ENCODE measurements at regions not wholly inside any gene's neighbourhood (a gene's known extent, or its start where the extent isn't known, plus 50 kb on each side); places are given as distances from the start of the nearest gene placed in this dataset.
"Not testable (repeated sequence)": the region's sequence is repeated elsewhere in the genome, so short reads cannot be mapped to it uniquely, and the experiment has no call there.

DNA sequence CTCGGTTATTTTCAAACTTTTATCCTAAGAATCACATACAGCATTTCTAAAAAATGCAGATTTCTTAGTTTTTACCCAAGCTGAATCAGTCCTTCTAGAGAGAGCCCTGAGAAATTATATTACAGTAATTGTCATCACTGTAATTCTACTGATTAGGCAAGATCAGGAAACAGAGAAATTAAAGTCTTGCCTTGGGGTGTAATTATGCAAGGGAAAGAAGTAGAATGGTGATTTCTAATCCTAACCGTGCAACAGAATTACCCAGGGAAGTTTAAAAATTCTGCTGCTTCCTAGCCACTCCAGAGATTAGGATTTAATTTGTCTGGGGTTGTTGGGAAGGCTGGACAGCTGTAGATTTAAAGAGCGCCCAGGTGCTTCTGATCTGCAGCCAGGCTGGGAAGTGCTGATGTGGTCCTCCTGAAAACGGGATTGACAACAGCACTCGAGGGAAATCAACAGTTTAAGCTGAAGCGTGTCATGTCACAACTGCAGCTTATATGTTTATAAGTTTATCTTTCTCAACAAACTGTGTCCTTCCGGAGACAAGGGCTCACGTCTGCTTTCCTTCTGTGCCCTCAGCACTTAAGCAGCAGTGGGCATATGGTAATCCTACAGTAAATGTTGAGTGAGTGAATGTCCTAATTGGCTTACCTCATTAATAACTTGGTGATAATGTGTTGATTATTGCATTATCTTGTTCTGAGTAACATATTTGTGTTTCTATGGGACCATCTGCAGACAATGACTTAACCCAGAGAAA, 671.9 kb upstream of the SOX11 start:
- DNase-seq, result no peak

DNA sequence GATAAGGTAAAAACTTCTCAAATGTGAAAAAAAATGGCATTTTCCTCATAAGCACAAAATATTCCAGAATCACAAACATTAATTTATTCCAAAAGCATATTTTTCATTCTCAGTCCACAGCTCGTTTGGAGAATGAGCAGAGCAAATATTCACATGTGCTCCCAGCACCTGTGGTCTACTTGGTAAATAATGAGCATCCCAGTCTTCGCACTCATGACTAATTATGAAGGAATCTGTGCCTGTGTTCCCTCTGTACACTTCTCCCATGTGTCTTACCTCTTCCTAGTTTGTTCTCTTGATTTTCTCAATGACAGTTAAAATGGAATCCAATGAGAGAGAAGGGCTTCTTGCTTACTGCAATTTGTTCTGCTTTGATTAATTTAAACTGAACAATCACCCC, 671.0 kb upstream of the SOX11 start:
- no peak for DNase-seq

DNA sequence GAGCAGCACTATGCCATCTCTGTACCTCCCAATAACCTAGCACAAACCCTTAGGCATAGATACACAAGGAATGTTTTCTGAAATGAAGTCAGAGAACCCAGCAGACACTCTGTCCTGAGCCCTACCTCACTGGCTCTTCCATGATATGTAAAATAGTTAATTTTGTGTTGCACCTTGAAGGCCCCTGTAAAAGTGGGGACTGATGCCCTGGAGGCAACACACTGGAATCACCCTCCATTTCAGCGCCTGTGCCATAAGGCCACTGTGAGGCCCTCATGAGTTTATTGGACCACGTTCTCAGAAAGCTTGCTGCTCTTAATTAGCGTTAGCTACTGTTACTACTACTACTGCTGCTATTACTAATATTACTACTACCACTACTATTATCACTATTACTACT, 670.1 kb upstream of the SOX11 start:
- DNase-seq, result no peak

DNA sequence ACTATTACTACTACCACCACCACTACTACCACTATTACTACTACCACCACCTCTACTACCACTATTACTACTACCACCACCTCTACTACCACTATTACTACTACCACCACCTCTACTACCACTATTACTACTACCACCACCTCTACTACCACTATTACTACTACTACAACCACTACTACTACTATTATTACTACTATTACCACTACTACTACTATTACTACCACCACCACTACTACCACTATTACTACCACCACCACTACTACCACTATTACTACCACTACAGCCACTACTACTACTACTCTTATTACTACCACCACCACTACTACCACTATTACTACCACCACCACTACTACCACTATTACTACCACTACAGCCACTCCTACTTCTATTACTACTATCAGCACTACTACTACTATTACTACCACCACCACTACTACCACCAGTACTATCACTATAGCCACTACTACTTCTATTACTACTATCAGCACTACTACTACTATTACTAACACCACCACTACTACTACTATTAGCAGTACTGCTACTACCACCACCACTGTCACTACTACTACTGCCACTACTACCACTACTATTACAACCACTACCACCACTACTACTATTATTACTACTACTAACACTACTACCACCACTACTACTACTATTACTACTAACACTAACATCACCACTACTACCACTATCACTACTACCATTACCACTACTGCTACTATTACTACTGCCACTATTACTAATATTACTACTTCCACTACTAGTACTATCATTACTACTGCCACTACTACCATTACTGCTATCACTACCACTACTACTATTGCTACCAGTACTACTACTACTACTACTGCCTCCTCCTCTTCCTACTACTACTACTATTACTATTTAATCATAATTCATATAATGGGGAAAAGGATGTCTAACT, 669.2 kb upstream of the SOX11 start:
- not testable (repeated sequence) for DNase-seq

DNA sequence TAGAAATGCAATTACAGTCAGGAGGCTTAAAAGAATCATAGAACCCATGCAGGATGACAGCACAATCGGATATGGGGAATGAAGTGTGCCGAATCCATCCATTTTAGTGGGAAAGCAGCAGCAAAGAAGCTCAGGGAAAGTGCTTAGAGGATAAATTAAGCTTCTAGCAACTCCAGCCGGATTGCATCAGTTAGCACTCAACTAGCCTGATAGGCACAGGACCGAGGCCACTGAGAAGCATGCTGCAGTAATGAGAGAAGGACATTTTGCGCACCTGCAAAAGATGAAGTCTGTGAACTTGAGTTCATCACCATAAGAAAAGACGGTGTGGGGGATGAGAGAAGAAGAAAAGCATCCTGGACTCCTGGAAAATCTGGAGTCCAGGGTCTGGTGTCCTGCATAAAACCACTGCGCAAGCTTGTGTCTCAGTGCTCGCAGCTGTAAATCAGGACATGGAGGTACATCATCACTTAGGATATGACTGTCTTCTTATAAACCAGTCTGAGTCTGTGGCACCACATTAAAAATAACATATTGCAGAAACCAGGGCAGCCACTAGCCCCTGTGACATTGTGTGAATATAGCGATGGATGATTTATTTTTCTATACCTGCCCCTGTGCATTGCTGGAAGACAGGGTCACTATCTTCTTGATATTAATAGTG, 665.5 kb upstream of the SOX11 start:
- DNase-seq, result no peak

DNA sequence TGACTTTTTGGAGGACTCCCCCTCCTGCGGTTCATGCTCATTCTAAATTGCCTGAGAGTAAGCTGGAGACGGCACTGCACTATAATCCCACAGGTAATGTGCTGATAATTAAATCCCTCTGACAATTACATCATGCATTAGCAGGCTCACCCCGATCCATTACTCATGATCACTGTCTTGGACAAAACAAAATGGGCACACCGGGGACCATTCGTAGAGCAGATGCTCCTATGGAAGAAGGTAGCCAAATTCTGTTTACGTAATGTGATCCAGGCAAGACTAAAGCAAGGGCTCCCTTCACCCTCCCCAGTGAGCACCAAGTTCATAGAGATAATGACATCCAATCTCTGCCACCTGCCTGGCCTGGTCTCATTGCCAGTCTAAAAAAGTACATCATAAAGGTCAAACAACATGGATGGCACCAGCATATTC, 657.1 kb upstream of the SOX11 start:
- no peak for DNase-seq

DNA sequence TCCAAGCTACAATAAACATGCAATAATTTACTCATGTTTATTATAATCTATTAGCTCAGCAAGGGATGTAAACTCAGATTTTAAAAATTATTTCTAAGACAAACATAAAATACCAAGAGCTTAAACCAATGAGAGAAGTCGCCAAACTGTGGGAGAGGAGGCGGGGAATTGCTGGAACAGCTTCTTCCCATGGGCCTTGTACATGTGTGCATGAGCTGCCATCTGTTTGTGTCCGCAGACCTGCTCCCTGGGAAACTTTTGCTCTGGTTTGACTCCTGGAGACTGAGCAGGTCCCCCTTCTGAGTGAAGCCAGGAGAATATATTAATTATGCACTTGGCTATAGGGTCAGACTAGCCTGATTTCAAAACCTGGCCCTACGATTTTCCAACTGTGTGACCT, 655.9 kb upstream of the SOX11 start:
- DNase-seq, result no peak

DNA sequence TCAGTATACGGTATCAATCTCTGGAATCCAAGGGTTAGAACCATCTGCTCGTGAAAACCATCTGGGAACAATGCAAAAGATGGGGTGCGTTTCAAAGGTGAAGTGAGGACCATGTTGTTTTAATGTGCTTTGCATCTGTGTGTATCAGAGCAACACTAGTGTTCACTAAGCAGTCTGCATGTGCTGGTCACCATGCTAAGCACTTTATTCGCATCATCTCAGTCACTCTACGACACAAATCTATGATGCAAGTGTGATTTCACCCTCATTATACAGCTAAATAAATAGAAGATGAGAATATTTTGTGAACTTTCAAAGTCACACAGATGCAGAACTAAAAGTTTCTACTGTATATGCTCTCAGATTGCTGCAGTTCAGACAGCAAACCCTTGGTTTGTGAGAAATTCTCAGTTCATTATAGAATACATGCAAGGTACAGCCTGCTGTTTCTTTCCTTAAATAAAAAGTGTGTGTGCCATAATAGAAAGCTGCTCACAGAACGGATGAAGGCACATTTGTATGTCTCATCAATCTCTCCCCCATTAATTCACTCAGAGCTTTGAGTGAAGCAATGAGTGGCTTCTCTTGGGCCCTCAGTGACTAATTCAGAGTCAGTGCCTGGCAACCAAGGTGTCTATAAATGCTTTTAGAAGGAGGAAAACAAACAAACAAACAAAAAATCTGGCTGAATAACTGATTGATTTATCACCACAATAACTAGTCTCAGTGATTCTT, 652.8 kb upstream of the SOX11 start:
- DNase-seq, result no peak

DNA sequence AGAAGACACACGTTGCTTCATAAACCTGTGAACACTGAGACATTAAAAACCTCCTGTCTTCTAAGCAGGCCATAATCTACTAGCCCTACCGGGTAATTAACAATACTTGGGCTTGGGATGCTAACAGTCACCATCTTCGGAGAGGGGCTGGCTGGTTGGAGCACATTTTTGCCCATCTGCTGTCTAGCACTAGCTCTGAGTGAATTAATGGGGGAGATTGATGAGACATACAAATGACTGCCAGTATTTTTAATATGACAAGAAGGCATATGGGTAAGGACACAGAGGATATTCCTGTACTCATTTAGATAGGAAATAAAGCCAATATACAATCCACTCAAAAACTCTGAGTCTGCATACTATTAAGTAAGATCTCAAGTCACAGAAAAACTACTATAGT, 651.6 kb upstream of the SOX11 start:
- no peak for DNase-seq

DNA sequence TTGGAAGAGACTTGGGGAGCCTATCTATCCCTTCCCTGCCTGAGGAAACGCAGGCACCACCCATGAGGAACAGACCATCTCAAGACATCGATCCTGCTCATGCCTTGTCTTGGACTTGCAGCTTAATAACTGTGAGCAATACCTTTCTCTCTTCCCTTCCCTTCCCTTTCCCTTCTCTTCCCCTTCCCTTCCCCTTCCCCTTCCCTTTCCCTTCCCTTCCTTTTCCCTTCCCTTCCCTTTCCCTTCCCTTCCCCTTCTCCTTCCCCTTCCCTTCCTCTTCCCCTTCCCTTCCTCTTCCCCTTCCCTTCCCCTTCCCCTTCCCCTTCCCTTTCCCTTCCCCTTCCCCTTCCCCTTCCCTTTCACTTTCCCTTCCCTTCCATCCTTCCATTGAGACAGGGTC, 650.7 kb upstream of the SOX11 start:
- DNase-seq, result no peak

DNA sequence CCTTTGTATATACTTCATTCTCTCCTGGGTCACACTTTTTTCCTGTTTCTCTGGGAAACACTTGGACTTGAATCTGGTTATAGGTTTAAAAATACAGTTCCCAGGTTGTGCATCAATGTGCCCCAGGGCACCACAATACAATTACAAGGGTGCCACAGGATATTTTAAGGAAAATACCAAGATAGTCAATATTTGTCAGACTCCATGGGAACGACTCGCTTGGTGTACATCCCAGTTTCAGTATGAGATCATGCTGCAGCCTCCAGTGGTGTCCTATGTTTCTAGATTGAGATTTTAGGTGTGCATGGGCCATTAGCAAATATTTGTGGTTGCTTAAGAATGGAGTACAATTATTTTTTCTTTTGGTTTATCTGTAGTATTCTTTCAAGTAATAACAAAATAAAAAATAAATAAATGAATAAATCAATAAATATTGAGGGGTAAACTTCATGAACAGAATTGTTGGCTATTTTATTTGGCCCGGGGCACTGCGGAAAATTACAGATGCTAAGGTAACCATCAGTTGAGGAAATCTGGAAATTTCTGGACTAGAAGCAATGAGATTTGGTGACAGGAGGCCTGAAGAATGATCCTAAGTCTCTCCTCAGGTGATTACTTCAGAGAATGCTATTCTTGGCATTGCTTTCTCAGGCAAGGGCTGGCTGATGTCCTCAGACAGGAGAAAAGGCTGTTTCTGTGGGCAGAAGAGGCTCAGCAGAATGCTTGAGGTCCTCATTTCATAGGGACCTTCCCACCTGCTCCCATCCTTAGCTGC, 649.3 kb upstream of the SOX11 start:
- no peak for DNase-seq

DNA sequence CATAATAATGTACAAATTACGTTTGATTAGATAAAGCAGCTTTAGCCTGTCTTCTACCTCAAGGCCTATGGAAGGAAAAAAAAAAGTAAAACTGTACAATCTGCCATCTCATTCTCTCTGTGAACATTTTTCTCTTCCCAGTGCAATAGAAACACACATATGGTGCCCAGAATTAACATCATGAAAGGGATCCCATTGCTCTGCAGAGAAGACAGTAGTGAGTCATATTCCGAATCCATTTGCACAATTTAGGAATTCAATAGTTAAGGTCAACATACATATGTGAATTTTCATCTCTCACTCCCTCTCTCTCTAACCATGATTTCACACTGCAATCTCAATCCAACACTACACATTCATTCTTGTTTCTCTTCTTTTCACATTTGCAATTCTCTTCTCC, 640.9 kb upstream of the SOX11 start:
- no peak for DNase-seq

DNA sequence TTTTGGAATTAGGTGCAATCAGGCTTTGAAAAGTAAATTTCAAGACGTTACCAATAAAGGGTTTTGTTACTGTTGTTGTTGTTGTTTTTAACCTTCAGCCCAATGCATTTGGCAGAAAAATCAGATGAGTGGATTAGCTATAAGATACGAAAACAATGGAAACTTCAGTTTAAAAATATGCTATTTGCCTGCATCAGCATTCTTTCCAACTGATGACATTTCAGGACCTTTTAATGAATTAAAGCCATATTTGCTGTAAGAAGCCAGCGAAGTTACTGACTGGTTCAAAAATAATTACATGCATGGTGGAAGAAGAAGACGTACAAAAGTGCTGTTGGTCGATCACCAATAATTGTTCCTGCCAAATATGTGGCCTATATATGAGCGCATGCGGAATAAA, 639.3 kb upstream of the SOX11 start:
- DNase-seq, result no peak

DNA sequence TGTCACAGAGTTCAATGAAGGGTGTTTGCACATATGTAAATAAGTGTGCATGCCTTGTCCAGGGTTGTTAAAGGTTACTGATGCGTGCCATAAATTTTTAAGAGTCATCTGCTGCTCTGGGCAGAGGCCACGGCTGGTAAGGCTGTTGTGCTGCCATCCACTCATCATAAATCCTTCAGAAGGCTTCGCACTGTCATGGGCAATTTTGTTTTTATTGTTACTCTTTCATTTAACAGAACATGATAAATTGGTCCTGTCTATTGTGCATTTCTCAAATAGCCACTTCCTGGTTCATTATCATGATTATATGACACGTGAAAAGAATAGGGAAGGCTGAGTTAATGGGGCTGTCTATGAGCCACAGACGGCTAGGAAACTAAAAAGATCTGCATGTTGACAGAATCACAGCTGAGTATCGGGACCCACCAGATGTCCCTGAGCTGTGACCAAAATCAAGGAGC, 634.3 kb upstream of the SOX11 start:
- DNase-seq, result no peak

DNA sequence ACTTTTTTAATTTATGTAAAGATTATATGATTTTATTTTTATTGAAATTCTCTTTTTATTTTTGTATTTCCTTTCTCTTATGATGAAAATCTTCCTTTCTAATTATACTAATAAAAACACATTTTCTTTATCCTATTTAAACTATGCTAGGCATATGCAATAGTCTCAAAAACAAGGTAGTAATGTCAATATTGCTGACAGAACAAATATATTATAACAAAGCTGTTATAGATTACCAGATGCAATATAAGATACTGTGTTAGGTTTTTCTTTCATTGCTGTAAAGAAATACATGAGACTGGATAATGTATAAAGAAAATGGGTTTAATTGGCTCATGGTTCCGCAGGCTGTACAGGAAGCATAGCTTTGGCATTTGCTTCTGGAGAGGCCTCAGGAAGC, 631.2 kb upstream of the SOX11 start:
- DNase-seq, result no peak

DNA sequence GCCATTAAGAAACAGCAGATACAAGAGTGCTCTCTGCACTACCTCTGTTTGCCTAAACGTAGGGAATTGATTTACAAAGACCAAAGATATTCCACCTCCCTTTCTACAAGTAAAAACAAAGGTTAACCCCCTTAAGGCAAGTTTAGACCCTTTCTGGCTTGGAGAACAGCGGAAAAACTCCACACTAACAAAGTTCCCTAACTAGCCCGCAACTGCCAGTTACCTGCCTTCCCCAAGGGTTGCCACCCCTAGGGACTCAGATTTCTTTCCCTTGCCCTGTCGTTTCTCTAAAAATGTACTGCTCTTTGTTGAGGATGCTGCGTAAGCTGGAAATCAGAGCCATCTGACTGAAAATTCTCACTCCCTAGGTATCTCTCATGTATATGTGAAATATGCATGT, 627.5 kb upstream of the SOX11 start:
- no peak for DNase-seq

DNA sequence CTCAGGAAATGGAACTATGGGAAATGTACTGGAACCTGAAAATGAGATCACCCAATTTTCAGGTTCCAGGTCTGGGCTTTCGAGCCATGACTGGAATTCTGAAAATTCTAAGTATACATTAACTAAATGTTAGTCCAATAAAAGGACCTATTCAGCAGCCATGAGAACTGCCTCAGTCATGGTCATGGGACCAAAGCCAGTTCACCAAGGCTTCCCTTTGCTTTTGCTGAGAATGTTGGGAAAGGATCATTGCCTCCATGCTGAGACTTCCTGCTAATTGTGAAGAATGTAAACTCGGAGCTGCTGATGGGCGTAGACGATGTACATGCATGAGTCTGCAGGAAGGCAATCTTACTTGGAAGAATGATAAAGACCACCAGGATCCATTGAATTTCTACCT, 624.4 kb upstream of the SOX11 start:
- DNase-seq, result no peak

DNA sequence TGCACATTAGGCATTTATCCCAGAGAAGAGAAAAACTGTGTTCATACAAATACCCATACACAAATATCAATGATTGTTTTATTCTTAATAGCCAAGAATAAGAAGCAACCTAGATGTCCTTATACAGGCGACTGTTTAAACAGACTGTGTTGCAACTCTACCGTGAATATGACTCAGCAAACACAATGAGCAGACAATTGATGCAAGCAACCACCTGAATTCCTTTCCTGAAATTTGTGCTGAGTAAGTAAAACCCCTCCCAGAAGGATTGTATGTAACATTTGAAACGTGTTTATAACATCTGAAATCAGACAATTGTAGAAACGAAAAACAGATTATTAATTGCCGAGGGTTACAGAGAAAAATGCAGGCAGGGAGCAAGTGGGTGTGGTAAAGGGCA, 621.9 kb upstream of the SOX11 start:
- DNase-seq, result no peak

DNA sequence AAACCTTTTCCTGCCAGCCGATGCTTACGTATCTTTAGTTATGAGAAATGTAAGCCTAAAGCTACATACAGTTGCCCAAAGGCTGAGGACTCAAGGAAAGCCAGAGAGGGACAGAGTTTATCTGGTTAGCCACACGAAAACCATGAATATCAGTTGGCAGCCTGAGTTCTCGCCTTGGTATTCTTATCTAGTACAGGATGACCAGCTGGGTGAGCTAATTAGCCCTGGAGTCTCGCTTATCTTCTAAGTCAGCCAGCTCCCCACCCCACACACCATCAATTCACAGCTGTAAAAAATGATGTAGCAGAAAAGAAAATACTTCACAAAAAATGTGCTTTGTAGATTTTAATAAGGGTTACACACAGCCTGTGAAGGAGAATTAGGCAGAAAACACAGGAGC, 617.5 kb upstream of the SOX11 start:
- DNase-seq, result no peak

DNA sequence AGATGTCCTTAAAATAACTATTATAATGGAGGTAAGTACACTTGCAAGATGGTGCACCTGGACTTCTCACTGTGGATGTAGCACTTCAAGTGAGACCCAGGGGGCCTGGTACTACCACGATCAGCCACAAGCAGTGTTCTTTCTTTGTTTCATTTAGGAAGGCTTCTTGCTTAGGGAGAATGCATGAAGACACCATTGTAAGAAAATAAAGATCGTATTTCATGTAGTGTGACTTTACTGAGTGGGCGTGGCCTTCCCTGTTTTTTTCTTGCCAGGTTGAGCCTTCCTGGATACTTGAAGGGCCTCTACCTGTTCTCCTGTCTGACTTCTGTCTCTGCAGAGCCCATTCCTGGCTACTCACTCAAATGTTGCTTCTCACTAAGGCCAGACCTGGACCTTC, 615.6 kb upstream of the SOX11 start:
- DNase-seq, result no peak

DNA sequence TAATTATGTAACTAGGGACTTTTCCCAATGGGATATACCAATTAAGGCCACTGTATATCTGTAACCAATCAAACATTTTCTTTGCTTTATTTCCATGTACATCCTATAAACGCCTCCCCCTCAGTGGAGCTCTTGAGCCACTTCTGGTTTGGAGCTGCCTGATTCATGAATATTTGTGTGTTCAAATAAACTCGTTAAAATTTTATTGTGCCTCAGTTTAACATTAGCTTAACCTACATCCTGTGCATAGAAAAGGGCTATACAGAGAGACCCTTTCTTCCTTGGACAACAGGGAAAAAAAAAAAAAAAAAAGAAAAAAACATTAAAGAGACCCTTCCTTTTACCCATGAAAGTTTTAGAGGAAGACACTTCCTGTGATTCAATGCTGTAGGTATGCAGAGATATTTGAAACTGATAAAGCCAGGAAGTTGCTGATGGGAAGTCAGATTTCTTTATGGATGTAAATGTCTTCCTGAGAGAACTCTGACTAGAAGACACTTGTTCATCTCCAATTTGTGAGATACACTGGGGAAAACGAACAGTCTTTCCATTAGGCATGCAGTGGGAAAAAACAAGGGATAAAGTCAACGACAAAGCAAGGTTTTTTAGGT, 614.6 kb upstream of the SOX11 start:
- DNase-seq, result no peak

All from C1 segment of cervical spinal cord (tissue), 14 donors.